ENCODE measurements at regions not wholly inside any gene's neighbourhood (a gene's known extent, or its start where the extent isn't known, plus 50 kb on each side); places are given as distances from the start of the nearest gene placed in this dataset.
"Not testable (repeated sequence)": the region's sequence is repeated elsewhere in the genome, so short reads cannot be mapped to it uniquely, and the experiment has no call there.

DNA sequence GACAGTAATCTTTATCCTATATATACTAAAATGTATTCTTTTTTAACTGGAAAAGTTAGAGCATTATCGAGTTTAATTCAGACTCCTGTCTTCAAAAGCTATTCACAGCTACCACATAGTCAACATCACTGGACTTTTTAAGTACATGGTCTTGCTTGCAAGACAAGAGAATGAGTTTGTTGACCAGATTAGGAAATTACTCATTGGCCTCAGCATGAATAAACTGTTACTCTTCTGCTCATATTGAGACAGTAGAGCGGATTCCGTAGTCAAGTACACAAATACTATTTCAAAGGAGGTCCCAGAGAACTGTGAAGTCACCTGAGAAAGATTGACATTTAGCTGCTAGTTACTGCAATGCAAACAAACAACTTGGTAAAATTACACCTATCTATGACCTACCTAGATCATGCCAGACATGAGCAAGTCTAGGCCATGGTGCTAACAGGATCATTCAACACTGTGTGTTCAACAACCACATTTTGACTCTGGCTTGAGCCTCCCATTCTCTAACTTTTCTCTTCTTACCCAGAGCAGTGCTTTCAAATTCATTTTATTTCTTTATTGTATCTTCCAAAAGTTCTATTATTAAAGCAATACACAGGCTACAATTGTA, 280.9 kb downstream of the NEBL start:
- no peak for DNase-seq (ENCODE audit: low read depth in 2 of 2)

- no peak for DNase-seq (ENCODE audit: low read depth in 2 of 2)
Measured at GRCh38 chr10:20615395-20615794, 281.7 kb downstream of the NEBL start.

DNA sequence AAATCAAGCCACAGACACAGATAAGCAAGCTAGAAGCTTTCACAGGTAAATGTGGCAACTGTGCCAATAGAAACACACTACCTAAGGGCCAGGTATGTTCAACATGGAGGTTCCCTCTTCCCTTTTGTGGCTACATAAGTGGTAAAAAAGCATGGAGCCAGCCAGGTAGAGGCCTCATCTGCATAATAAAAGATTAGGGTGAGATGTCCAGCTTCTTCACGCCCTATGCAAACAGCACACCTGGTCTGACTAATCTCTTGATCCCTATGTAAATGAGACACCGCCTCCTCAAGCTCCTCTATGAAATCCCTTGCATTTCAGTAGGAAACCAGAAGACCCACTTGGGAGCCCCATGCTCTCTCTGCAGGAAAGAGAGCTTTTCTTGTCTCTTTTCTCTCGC, 282.2 kb downstream of the NEBL start:
- no peak for DNase-seq (ENCODE audit: low read depth in 2 of 2)

GRCh38 chr10:20608503-20608902, 288.6 kb downstream of the NEBL start:
- no peak for DNase-seq (ENCODE audit: low read depth in 2 of 2)

DNA sequence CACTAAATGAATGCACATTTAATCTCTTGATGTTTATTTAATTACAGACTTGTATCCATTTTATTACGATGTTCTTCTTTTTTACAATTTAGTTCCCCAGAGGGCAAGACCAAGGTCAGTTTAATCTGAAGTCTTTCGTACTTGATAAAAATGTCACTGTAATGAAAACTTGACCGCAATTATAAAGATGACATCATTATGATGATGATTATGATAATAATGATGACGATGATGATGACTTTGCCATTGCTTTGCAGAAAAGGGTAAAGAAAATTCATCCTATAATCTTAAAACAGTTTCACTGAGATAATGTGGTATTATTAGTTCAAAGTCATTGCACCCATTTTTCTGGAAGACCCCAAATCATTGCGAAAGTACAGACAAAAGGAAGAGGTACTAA, 290.1 kb downstream of the NEBL start:
- no peak for DNase-seq (ENCODE audit: low read depth in 2 of 2)

DNA sequence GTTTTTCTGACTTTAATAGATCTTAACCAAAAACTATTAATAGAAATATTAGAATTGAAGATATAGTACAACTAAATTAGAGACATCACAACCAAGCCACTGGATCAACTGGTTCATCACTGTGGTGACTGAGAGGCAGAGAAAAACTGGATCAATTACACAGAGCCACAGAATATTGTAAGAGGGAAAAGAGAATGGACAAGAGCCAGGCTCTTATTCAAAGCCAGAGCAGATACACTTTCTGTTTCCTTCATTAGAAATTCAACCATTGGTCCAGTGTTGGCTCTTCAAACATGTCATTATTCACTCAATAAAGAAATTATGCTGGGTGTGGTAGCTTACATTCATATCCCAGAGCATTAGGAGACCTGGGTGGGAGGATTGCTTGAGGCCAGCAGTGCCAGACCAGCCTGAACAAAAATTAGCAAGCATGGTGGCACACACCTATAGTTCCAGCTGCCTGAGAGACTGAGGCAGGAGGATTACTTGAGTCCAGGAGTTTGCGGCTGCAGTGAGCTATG, 295.1 kb downstream of the NEBL start:
- no peak for DNase-seq (ENCODE audit: low read depth in 2 of 2)

GRCh38 chr10:20598590-20598989, 298.5 kb downstream of the NEBL start:
- peak; percentile 68 to 72 for DNase-seq (ENCODE audit: low read depth in 2 of 2)

- peak; percentile 11 to 16 for DNase-seq (ENCODE audit: low read depth in 2 of 2)
Measured at GRCh38 chr10:20596911-20597310, 300.2 kb downstream of the NEBL start.

- peak; percentile 1 to 12 for DNase-seq (ENCODE audit: low read depth in 2 of 2)
Measured at GRCh38 chr10:20596065-20596755, 300.9 kb downstream of the NEBL start.

- peak; percentile 1 to 3 for DNase-seq (ENCODE audit: low read depth in 2 of 2)
Measured at GRCh38 chr10:20593649-20594048, 303.5 kb downstream of the NEBL start.

DNA sequence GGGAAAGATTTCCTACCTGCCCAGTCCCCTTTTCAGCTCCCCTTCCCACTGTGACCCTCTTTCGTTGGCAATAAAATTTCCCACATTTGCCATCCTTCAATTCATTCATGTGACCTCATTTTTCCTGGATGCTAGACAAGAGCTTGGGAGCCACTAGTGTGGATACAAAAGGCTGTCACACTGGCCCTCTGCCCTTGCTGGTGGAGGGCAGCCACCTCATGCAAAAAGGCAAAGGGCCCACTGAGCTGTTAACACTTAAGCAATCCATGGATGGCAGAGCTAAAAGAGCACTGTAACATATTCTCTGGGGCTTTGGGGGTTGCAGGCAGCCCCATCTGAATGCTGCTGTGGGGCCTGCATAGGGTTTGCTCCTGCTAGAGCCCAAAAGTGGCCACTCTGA, 315.1 kb downstream of the NEBL start:
- DNase-seq (ENCODE audit: low read depth in 2 of 2): no peak

DNA sequence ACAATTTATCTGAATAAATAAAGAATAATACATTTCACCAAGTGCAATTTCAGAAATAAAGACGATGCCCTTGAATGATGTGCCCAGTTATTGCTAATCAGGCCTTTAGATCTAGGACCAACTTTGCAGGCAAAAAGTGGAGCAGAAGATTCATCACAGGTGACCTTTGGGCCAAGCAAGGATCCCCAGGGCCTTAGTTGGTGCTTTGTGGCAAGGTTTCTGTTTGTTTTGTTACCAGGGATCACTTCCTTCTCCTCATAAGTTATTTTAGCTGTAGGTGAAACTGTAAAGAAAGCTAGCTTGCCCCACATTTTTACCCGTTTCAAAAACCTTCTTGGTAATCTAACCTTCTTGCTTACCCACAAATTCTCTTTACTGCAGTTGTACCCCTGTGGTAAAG, 323.2 kb downstream of the NEBL start:
- DNase-seq (ENCODE audit: low read depth in 2 of 2): no peak

DNA sequence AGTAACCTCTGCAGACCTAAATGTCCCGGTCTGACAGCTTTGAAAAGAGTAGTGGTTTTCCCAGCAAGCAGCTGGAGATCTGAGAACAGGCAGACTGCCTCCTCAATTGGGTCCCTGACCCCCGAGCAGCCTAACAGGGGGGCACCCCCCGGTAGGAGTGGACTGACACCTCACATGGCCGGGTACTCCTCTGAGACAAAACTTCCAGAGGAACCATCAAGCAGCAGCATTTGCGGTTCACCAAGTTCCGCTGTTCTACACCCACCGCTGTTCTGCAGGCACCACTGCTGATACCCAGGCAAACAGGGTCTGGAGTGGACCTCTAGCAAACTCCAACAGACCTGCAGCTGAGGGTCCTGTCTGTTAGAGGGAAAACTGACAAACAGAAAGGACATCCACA, 341.1 kb downstream of the NEBL start:
- not testable (repeated sequence) for DNase-seq (ENCODE audit: low read depth in 2 of 2)

DNA sequence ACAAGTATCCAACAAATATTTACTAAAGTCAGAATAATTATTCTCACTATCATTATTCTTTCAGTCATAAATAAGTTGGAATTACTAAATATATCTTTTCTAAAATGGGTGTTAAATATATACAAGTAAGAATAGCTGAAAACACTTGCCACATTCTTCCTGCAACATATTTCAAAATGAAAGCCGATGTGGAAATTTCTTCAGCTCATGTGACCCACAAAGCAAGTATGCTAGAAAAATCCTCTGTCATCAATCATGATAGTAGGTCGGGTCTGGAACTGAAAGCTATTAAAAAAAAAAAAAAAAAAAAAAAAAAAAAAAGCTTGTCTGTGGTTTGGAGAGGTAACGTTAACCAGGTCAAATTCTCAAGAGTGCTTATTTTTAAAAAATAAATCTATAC, 344.7 kb downstream of the NEBL start:
- no peak for DNase-seq (ENCODE audit: low read depth in 2 of 2)

- no peak for DNase-seq (ENCODE audit: low read depth in 2 of 2)
Measured at GRCh38 chr10:20551761-20552160, 345.4 kb downstream of the NEBL start.

DNA sequence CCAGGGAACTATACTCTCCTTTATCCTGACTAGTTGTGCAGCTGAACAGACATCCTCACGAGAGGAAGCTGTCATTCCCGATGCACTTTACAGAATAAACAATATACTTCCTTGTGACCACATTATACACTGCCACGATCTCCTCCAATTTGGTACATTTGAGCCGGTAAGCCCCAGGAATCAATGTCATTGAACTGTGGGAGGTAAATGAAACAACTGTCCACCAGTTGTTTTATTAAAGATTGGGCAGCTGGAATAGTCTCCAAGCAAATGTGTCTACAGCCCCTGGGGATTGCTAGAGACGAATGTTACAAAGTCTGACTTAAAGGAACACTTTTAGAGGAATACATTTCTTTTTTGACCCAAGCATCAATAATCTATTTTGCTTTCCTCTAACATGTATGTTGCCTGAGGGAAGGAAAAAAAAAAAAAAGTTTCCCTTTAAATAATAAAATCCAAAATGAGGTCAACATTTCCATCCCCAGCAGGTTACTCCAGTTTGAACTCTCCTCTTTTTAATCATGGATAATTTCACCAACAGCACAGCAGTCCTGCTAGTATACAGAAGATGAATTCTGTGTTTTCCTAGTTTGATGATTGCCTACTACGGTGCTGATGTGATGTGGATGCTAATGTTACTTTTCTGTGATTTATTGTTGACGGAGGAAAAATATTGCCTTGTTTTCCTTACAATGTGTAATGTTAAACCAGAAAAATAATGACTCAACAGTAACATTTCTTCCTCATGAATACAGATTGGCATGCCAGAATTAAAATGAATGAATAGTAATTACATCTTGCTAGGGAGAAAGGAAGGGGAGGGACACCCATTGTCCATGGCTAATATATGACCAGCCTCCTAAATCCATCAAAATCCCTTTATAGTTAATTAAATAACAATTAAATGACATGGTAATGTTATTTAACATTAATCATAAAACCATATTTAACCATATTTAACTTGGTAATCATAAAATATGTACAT, 360.9 kb downstream of the NEBL start:
- no peak for DNase-seq (ENCODE audit: low read depth in 2 of 2)

GRCh38 chr10:20531241-20531883, 365.7 kb downstream of the NEBL start:
- DNase-seq (ENCODE audit: low read depth in 2 of 2): not testable (repeated sequence)

DNA sequence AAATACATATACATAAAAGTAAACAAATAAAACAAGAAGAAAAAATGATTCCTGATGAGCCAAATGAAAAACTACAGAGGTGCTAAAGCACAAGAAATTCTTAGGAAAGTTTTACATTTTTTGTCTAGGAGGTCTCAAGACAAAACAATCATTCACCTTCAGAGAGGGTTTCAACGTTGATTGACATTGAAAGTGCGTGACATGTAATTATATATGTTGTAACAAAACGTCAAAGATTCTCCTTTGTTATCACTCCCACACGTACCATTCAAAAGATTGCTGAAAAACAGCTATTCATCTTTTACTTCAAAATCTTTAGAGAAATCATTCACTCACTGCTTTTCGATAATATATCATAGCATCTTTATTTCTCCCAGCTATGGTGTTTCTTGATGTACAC, 375.9 kb downstream of the NEBL start:
- no peak for DNase-seq (ENCODE audit: low read depth in 2 of 2)

GRCh38 chr10:20515654-20516053, 381.5 kb downstream of the NEBL start:
- no peak for DNase-seq (ENCODE audit: low read depth in 2 of 2)

DNA sequence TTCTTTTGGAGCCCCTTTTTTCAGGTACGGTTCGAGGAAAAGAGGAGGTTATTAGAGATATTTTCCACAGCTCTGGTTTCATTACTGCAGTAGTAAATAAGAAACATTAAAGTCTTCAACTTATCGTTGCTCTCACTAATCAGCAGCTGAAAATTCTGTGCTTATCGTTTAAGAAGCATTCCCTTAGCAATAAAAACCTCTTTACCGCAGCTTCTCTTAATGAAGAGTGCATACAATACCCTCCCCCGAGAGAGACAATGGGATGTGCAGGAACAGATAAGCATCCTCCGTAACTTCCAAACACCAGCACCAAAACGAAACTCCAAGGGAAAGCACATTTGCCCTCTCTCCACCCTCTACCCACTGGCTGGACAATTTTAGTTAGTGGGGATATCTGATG, 384.5 kb downstream of the NEBL start:
- no peak for DNase-seq (ENCODE audit: low read depth in 2 of 2)

GRCh38 chr10:20508921-20509320, 388.2 kb downstream of the NEBL start:
- DNase-seq (ENCODE audit: low read depth in 2 of 2): no peak
